ENCODE measurements at regions not wholly inside any gene's neighbourhood (a gene's known extent, or its start where the extent isn't known, plus 50 kb on each side); places are given as distances from the start of the nearest gene placed in this dataset.
A peak's percentile ranks its signal among the peaks of the same experiment; 100 is the strongest.

GRCh38 chr5:92599217-92599810 is 981.7 kb downstream of the NR2F1-AS1 start:
- DNase-seq: no peak

GRCh38 chr5:92594031-92594430 is 987.0 kb downstream of the NR2F1-AS1 start:
- DNase-seq: no peak

- DNase-seq: no peak
Observed at GRCh38 chr5:92588876-92589275, 992.1 kb downstream of the NR2F1-AS1 start.

- no peak for DNase-seq
Observed at GRCh38 chr5:92581690-92582089, 999.3 kb downstream of the NR2F1-AS1 start.

- no peak for DNase-seq
Observed at GRCh38 chr5:92581249-92581648, 999.8 kb downstream of the NR2F1-AS1 start.

- no peak for DNase-seq
Observed at GRCh38 chr5:92580814-92581213, 1000.2 kb downstream of the NR2F1-AS1 start.

GRCh38 chr5:92574023-92574422 is 1007.0 kb downstream of the NR2F1-AS1 start:
- no peak for DNase-seq

- no peak for DNase-seq
Observed at GRCh38 chr5:92568522-92568921, 1012.5 kb downstream of the NR2F1-AS1 start.

GRCh38 chr5:92567831-92568450 is 1013.1 kb downstream of the NR2F1-AS1 start:
- no peak for DNase-seq

- DNase-seq: no peak
Observed at GRCh38 chr5:92566113-92566786, 1014.8 kb downstream of the NR2F1-AS1 start.

- DNase-seq: no peak
Observed at GRCh38 chr5:92565673-92566072, 1015.3 kb downstream of the NR2F1-AS1 start.

- no peak for DNase-seq
Observed at GRCh38 chr5:92562065-92562464, 1019.0 kb downstream of the NR2F1-AS1 start.

- no peak for DNase-seq
Observed at GRCh38 chr5:92561411-92561959, 1019.5 kb downstream of the NR2F1-AS1 start.

GRCh38 chr5:92560698-92561401 is 1020.2 kb downstream of the NR2F1-AS1 start:
- DNase-seq: peak; percentile 43

- DNase-seq: no peak
Observed at GRCh38 chr5:92559781-92560180, 1021.2 kb downstream of the NR2F1-AS1 start.

GRCh38 chr5:92559331-92559730 is 1021.7 kb downstream of the NR2F1-AS1 start:
- no peak for DNase-seq

GRCh38 chr5:92556747-92557146 is 1024.3 kb downstream of the NR2F1-AS1 start:
- DNase-seq: no peak

GRCh38 chr5:92554447-92555085 is 1026.5 kb downstream of the NR2F1-AS1 start:
- DNase-seq: no peak

GRCh38 chr5:92553326-92553725 is 1027.7 kb downstream of the NR2F1-AS1 start:
- DNase-seq: no peak

- DNase-seq: peak; percentile 15
Observed at GRCh38 chr5:92552206-92553160, 1028.5 kb downstream of the NR2F1-AS1 start.

- no peak for DNase-seq
Observed at GRCh38 chr5:92548346-92548745, 1032.7 kb downstream of the NR2F1-AS1 start.

GRCh38 chr5:92544596-92544995 is 1036.4 kb downstream of the NR2F1-AS1 start:
- no peak for DNase-seq
